Neural crest cell (in vitro differentiated cells): ENCODE measurements at regions not wholly inside any gene's neighbourhood (a gene's known extent, or its start where the extent isn't known, plus 50 kb on each side); places are given as distances from the start of the nearest gene placed in this dataset.

Experiments used
- DNase-seq: peaks from one replicate; pipeline ENCODE4 v3.0.0; 2021; ENCODE audit warnings: low read depth, mixed read lengths, low spot score
- H3K27ac Mint-ChIP-seq: one replicate; pipeline ENCODE4 v1.8.0; 2021; ENCODE audit warnings: mild to moderate bottlenecking, mixed read lengths; ENCODE audit not compliant: unreplicated experiment
- H3K27me3 Mint-ChIP-seq: 2 replicates; pipeline ENCODE4 v1.8.0; 2021; ENCODE audit warnings: low read depth, mild to moderate bottlenecking, mixed read lengths
- H3K36me3 Mint-ChIP-seq: 2 replicates; pipeline ENCODE4 v1.8.0; 2021; ENCODE audit warnings: low read depth, mild to moderate bottlenecking, mixed read lengths
- H3K4me1 Mint-ChIP-seq: 2 replicates; pipeline ENCODE4 v1.8.0; 2021; ENCODE audit warnings: mixed read lengths
- H3K4me3 Mint-ChIP-seq: one replicate; pipeline ENCODE4 v1.8.0; 2021; ENCODE audit warnings: mild to moderate bottlenecking, mixed read lengths
- H3K9me3 Mint-ChIP-seq: 2 replicates; pipeline ENCODE4 v1.8.0; 2021; ENCODE audit warnings: mixed read lengths
- CTCF ChIP-seq: fragments of 200-600 bp; sonication (generic); conservative IDR thresholded peaks from 2 replicates; pipeline ENCODE4 v1.5.0; 2021; ENCODE audit warnings: antibody characterized with exemption, mild to moderate bottlenecking

GRCh38 chrX:63922221-63922620, 137.2 kb upstream of the ARHGEF9 start:
- no peak for TF ChIP-seq CTCF
- peaks cover 18% of the 10 kb centered on the region for H3K9me3 Mint-ChIP-seq
- peaks cover 2% of the 10 kb centered on the region for H3K36me3 Mint-ChIP-seq
- H3K4me1 Mint-ChIP-seq, result no peaks in the 10 kb centered on the region
- no peaks in the 10 kb centered on the region for H3K27me3 Mint-ChIP-seq
- DNase-seq, result no peak
- no peak overlapping the region for H3K27ac Mint-ChIP-seq
- no peak overlapping the region for H3K4me3 Mint-ChIP-seq

GRCh38 chrX:63920875-63921274, 135.9 kb upstream of the ARHGEF9 start:
- no peak for TF ChIP-seq CTCF
- no peak for DNase-seq
- no peaks in the 10 kb centered on the region for H3K27me3 Mint-ChIP-seq
- no peaks in the 10 kb centered on the region for H3K36me3 Mint-ChIP-seq
- H3K9me3 Mint-ChIP-seq, result peaks cover 23% of the 10 kb centered on the region
- no peaks in the 10 kb centered on the region for H3K4me1 Mint-ChIP-seq
- H3K4me3 Mint-ChIP-seq, result no peak overlapping the region
- no peak overlapping the region for H3K27ac Mint-ChIP-seq

- Mint-ChIP-seq H3K9me3 (peaks cover 28% of the 10 kb centered on the region), H3K36me3 (no peaks in the 10 kb centered on the region), H3K4me3 (no peak overlapping the region), H3K27me3 (no peaks in the 10 kb centered on the region), H3K4me1 (no peaks in the 10 kb centered on the region), H3K27ac (no peak overlapping the region)
- DNase-seq, result no peak
- TF ChIP-seq CTCF, result no peak
Measured at GRCh38 chrX:63919081-63919480, 134.1 kb upstream of the ARHGEF9 start.

- no peak overlapping the region for H3K27ac Mint-ChIP-seq
- no peak for TF ChIP-seq CTCF
- no peaks in the 10 kb centered on the region for H3K4me1 Mint-ChIP-seq
- DNase-seq, result no peak
- H3K9me3 Mint-ChIP-seq, result peaks cover 28% of the 10 kb centered on the region
- H3K4me3 Mint-ChIP-seq, result no peak overlapping the region
- H3K27me3 Mint-ChIP-seq, result no peaks in the 10 kb centered on the region
- H3K36me3 Mint-ChIP-seq, result no peaks in the 10 kb centered on the region
Measured at GRCh38 chrX:63918611-63919010, 133.6 kb upstream of the ARHGEF9 start.

- no peak overlapping the region for H3K27ac Mint-ChIP-seq
- DNase-seq, result no peak
- no peak overlapping the region for H3K4me3 Mint-ChIP-seq
- H3K4me1 Mint-ChIP-seq, result no peaks in the 10 kb centered on the region
- no peak for TF ChIP-seq CTCF
- H3K36me3 Mint-ChIP-seq, result peaks cover 4% of the 10 kb centered on the region
- H3K9me3 Mint-ChIP-seq, result peaks cover 32% of the 10 kb centered on the region
- no peaks in the 10 kb centered on the region for H3K27me3 Mint-ChIP-seq
Measured at GRCh38 chrX:63917296-63917695, 132.3 kb upstream of the ARHGEF9 start.

GRCh38 chrX:63913719-63914118, 128.7 kb upstream of the ARHGEF9 start:
- H3K27me3 Mint-ChIP-seq, result no peaks in the 10 kb centered on the region
- TF ChIP-seq CTCF, result no peak
- H3K36me3 Mint-ChIP-seq, result peaks cover 4% of the 10 kb centered on the region
- H3K4me3 Mint-ChIP-seq, result no peak overlapping the region
- H3K9me3 Mint-ChIP-seq, result peaks cover 27% of the 10 kb centered on the region
- no peak for DNase-seq
- H3K27ac Mint-ChIP-seq, result no peak overlapping the region
- no peaks in the 10 kb centered on the region for H3K4me1 Mint-ChIP-seq
